ENCODE measurements at regions not wholly inside any gene's neighbourhood (a gene's known extent, or its start where the extent isn't known, plus 50 kb on each side); places are given as distances from the start of the nearest gene placed in this dataset.
A peak's percentile ranks its signal among the peaks of the same experiment; 100 is the strongest.
"Not testable (repeated sequence)": the region's sequence is repeated elsewhere in the genome, so short reads cannot be mapped to it uniquely, and the experiment has no call there.

DNA sequence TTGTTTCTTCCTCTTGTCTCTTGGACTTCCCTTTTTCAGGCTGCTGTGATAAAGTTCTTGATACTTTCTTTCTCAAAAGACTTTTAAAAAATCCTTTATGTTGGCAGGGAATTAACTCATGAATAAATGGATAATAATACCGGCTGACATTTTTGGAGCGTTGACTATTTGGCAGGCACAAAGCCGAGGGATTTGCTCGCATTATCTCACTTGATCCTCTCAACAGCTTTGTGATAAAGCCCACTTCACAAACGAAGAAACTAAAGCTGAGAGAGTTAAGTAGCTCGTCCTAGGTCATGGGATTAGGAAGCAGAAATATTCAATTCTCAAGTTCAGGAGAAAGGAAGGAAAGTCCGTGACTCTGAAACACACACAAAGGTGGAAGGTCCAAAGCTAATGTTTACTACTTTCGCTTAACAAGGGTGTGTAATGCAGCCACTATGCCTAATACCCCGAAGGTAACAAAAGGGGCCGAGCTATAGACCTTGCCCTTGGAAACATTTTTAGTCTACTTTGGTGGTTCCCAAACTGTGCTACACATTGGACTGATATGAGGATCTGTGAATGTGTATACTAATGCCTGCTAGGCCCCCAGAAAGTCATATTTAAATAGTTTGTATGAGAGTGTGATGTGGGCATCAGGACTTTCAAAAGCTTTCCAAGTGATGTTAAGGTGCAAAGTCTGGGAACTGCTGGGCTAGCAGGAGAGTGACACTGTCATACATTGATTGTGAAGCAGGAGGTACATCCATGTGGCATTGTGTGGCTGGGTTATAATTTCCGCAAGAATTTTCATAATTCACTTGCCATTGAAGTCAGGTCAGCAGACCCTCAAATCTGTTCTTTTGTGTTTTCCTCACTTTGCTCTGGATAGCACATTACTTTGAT, 508.4 kb downstream of the PLCL1 start:
- in situ Hi-C loops (cut with MboI; ENCODE audit: low pct_unique_long_range_greater_than_20kb, low sequenced_read_pairs): loop anchor here (25.0 kb wide), 1 partner anchor 1174 kb away; no protein-coding TSS in a partner anchor
- no peak for DNase-seq

DNA sequence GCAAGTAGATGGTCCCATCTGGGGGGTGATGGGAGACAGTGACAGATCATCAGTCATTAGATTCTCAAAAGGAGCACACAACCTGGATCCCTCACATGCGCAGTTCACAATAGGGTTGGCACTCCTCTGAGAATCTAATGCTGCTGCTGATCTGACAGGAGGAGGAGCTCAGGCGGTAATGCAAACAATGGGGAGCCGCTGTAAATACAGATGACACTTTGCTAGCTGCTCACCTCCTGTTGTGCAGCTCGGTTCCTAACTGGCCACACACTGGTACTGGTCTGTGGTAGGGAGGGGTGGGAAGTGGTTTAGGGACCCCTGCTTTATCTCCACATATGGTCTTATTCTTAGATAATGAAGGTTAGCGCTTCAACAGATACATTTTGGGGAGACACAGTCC, 506.6 kb downstream of the PLCL1 start:
- in situ Hi-C loops (cut with MboI; ENCODE audit: low pct_unique_long_range_greater_than_20kb, low sequenced_read_pairs): loop anchor here (25.0 kb wide), 1 partner anchor 1176 kb away; no protein-coding TSS in a partner anchor
- no peak for DNase-seq

DNA sequence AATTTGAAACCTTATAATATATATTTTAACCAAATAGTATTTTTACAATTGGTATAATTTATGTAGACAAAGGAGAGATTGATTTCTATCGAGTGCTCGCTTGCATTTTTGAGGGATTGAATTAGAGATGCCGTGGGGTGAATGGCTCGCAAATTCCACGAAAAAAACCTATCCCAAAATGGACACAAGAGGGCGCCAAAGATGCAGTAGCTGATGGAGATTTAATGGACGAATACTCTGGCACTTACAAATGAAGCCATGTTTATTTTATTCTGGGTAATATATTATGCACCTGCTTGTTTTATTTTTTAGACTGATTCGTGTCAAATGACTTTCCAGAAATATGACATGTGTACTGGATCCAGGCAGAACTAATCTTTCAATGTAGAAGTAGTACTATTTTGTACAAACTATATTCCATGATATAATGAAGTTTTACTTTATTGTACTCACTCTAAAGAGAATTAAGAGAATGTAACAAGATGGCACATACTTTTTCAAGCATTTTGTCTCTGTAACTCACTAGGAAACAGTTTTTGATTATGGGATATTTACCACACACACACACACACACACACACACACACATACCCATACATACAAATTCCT, 505.4 kb downstream of the PLCL1 start:
- peak; percentile 77 for DNase-seq
- in situ Hi-C loops (cut with MboI; ENCODE audit: low pct_unique_long_range_greater_than_20kb, low sequenced_read_pairs): loop anchor here (25.0 kb wide), 1 partner anchor 1178 kb away; no protein-coding TSS in a partner anchor

DNA sequence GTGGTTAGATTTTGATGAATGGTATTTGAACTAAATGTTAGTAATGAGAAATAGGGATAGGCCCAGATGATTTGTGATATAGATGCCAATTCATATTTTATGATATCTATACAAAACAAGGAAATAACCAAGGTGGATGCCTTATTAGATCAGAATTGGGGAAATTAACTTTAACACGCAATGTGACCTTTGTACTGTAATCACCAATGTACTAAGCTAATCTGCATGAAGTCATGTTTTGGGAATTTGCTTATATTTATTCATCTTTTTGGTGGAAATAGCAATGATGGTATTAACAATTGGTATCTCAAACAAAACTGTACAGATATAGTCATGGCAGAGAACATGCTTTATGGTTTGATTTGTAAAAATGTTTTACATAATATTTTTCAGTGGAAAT, 504.7 kb downstream of the PLCL1 start:
- in situ Hi-C loops (cut with MboI; ENCODE audit: low pct_unique_long_range_greater_than_20kb, low sequenced_read_pairs): loop anchor here (25.0 kb wide), 1 partner anchor 1178 kb away; no protein-coding TSS in a partner anchor

DNA sequence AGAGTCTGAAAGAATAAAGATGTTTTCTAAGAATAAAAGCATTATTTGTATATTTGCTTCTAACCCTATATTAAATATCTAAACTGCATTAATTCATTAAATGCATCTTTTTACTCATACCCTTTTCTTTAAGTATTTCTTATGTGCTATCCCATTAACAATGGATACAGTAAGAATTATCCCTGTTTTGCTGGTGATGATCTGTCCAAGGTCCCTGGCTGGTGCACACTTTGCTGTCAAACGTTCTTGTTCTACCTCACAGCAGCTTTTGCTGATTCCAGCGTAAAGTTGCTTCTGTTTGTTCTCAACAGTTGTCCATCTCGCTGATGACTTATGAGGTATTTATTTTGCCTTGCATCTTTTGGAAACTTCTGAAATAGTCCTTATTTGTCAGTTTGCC, 504.0 kb downstream of the PLCL1 start:
- DNase-seq: no peak
- in situ Hi-C loops (cut with MboI; ENCODE audit: low pct_unique_long_range_greater_than_20kb, low sequenced_read_pairs): loop anchor here (25.0 kb wide), 1 partner anchor 1179 kb away; no protein-coding TSS in a partner anchor

More for the DNA sequence above, 504.7 kb downstream of the PLCL1 start:
- no peak for DNase-seq

GRCh38 chr2:198307093-198307492, 502.7 kb downstream of the PLCL1 start:
- DNase-seq: no peak

DNA sequence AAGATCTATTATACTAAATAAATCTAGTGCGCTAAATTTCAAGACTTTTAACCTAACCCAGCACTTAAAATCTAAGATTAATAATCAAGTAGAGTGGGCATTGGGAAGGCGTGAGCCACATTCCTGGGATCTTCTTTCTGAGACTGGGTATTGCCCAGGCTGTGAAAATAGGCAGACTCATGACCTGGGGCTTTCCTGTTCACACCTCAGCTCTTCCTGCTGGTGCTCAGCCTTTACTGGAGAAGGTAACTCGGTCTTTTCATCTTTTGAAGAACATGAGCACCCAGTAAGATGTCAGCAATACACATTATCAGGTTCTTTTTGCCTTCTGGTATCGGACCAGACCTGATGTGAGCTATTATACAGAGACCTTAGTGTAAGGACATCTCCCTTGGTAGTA, 500.5 kb downstream of the PLCL1 start:
- DNase-seq: no peak
- in situ Hi-C loops (cut with MboI; ENCODE audit: low pct_unique_long_range_greater_than_20kb, low sequenced_read_pairs): loop anchor here (25.0 kb wide), 1 partner anchor 1182 kb away; no protein-coding TSS in a partner anchor

More at GRCh38 chr2:198307093-198307492, 502.7 kb downstream of the PLCL1 start:
- in situ Hi-C loops (cut with MboI; ENCODE audit: low pct_unique_long_range_greater_than_20kb, low sequenced_read_pairs): loop anchor here (25.0 kb wide), 1 partner anchor 1180 kb away; no protein-coding TSS in a partner anchor

- in situ Hi-C loops (cut with MboI; ENCODE audit: low pct_unique_long_range_greater_than_20kb, low sequenced_read_pairs): no loop called here
- no peak for DNase-seq
Observed at GRCh38 chr2:198297350-198297749, 493.0 kb downstream of the PLCL1 start.

DNA sequence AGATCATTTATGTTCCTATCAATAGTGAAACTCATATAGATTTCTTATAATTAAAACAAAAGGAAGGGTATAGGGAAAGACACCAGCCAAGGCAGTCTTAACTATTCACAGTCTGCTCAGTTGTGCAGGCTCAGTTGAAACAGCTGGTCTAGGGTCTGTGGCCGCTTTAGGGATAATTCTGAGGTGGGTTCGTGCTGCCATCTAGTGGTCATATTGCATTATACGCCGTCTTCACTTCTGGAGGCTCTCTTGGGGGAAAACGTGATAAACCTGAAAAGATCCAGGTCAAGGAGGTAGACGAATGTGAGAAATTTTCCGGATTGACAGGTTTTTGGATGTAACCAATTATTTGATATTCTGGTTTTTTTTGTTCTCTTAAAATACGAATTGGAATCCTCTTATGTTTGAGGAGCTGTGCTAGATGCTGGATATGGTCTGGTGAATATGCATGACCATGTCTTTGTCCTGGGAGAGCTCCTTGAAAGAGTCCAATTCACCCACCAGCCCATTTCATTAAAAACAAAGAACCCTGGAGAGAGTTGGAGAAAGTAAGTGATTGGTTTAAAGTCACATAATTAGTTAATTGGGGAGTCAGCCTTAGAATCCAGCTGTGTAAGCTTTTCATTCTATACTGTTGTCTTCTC, 492.4 kb downstream of the PLCL1 start:
- DNase-seq: peak; percentile 75
- in situ Hi-C loops (cut with MboI; ENCODE audit: low pct_unique_long_range_greater_than_20kb, low sequenced_read_pairs): no loop called here

DNA sequence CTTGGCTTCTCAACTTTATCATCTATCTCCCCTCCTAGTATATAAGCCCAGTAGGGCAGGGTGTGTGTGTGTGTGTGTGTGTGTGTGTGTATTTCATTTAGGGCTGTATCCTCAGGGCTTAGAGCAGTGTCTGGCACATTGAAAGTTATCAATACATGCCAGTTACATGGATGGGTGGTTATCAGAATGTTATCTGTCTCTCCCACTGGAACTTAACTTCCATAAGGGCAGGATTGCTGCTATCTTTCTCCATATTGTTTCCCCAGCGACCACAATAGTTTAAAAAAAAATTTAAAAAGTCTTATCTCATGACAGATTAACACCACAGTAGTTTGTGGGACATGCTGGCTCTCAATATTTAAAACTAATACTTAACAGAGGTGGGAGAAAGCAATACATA, 488.9 kb downstream of the PLCL1 start:
- in situ Hi-C loops (cut with MboI; ENCODE audit: low pct_unique_long_range_greater_than_20kb, low sequenced_read_pairs): no loop called here
- DNase-seq: no peak

GRCh38 chr2:198289811-198290210, 485.4 kb downstream of the PLCL1 start:
- in situ Hi-C loops (cut with MboI; ENCODE audit: low pct_unique_long_range_greater_than_20kb, low sequenced_read_pairs): no loop called here

DNA sequence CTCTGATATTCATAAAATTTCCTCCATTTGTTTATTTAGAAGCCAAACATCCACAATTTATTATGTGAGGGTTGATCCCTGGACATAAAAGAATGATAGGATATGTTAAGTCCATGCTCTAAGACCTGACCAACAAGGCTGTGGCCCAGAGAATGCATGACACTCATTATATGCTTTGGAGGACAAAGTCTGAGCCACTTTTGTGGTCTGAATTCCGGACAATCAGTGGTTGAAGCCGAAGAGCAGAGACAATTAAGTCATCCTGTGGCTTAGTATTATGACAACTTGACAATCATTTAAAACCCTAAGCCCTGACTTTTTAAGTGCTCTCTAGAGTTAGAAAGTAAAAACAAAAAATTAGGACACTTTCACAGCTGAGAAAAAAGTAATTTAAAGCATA, 483.3 kb downstream of the PLCL1 start:
- no peak for DNase-seq
- in situ Hi-C loops (cut with MboI; ENCODE audit: low pct_unique_long_range_greater_than_20kb, low sequenced_read_pairs): no loop called here

More at GRCh38 chr2:198289811-198290210, 485.4 kb downstream of the PLCL1 start:
- DNase-seq: no peak

- DNase-seq: no peak
- in situ Hi-C loops (cut with MboI; ENCODE audit: low pct_unique_long_range_greater_than_20kb, low sequenced_read_pairs): no loop called here
Observed at GRCh38 chr2:198285216-198285615, 480.8 kb downstream of the PLCL1 start.

DNA sequence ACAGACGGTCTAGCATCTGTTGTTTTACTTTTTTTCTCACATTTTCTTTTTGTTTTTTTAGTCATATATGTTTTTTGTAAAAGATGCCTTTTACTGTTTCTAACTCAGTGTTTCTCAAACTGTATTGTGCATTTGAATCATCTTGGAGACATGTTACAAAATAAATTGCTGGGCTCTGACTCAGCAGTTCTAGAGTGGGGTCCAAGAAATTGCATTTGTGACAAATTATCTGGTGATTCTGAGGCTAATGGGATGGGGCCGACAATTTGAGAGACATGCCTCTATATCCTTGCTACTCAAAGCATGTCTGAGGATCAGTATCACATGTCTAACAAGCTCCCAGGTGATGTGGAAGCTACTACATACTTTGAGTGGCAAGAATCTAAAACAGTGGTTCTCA, 478.8 kb downstream of the PLCL1 start:
- DNase-seq: no peak
- in situ Hi-C loops (cut with MboI; ENCODE audit: low pct_unique_long_range_greater_than_20kb, low sequenced_read_pairs): no loop called here

DNA sequence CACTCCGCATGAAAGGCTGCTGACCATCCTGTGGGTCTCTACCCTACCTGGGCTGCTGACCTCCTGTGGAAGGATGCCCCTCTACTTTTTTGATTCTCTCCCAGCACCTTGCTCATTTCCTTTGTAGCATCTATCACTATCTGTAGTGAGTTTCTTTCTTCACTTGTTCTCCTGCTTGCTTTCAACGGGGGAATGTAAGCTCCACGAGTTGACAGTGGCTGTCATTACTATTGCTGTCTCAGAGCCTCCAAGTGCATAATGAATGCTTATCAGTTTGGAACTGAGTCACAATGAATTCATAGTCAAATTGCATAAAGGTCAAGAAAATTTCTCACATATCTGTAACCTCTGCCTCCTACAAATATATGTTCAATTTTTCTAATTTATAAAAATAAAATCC, 477.7 kb downstream of the PLCL1 start:
- in situ Hi-C loops (cut with MboI; ENCODE audit: low pct_unique_long_range_greater_than_20kb, low sequenced_read_pairs): no loop called here
- no peak for DNase-seq

DNA sequence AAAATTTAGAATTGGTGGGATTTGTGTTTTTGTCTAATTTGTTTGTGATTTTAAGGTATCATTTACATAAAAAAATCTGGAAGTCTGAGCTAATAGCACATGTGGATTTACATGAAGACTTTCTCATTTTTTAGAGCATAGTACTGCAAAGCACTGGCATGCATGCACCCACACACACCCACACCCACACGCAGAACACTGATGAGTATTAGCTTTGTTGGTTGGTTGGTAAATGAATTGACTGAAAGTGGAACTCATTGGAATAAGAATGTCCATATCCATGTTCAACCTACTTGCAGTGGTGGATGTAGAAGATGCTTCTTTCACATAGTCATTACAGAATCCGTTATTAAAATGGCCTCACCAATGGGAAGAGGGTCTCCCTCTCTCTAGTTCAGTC, 475.8 kb downstream of the PLCL1 start:
- in situ Hi-C loops (cut with MboI; ENCODE audit: low pct_unique_long_range_greater_than_20kb, low sequenced_read_pairs): no loop called here
- DNase-seq: no peak

- in situ Hi-C loops (cut with MboI; ENCODE audit: low pct_unique_long_range_greater_than_20kb, low sequenced_read_pairs): no loop called here
- no peak for DNase-seq
Observed at GRCh38 chr2:198279026-198279425, 474.6 kb downstream of the PLCL1 start.

DNA sequence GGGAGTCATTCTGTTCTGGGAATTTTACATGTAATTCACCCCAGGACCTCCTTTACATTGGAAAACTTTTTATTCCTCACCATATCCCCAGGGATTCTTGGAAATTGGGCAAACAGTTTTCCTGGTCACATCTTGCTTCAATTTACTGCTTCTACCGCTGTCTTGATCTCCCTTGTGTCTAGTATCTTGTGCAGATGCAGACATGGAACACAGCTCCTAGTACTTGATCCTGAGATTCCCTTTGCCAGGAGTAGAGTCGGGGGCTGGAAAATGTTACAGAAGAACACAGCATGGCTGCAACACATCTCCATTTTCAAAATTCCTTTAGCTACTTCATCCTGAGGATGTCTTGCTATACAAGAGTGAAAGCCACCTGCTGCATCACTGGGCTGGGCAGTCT, 472.8 kb downstream of the PLCL1 start:
- in situ Hi-C loops (cut with MboI; ENCODE audit: low pct_unique_long_range_greater_than_20kb, low sequenced_read_pairs): no loop called here
- no peak for DNase-seq

DNA sequence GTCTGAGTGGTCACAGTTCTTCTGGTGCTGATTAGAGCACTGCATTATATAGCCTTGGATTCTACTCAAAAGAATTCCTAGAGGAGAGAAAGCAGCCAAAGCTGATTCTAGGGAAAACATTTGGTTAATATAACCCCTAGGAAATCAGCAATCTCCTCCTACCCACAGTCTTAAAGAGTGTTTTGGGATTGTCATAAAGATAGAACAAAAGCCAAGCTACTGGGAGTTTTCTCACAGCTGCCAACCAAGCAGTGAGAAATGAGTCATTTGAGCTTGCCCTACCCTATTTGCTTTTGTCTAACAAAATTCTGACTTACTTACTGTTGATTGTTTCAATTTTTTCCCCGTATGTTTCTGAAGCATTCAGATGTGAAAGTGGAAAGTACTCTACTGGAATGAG, 469.3 kb downstream of the PLCL1 start:
- in situ Hi-C loops (cut with MboI; ENCODE audit: low pct_unique_long_range_greater_than_20kb, low sequenced_read_pairs): no loop called here
- DNase-seq: no peak

GRCh38 chr2:198270157-198270556, 465.8 kb downstream of the PLCL1 start:
- in situ Hi-C loops (cut with MboI; ENCODE audit: low pct_unique_long_range_greater_than_20kb, low sequenced_read_pairs); DNase-seq: not testable (repeated sequence)
